ENCODE measurements at regions not wholly inside any gene's neighbourhood (a gene's known extent, or its start where the extent isn't known, plus 50 kb on each side); places are given as distances from the start of the nearest gene placed in this dataset.
"Not testable (repeated sequence)": the region's sequence is repeated elsewhere in the genome, so short reads cannot be mapped to it uniquely, and the experiment has no call there.

DNA sequence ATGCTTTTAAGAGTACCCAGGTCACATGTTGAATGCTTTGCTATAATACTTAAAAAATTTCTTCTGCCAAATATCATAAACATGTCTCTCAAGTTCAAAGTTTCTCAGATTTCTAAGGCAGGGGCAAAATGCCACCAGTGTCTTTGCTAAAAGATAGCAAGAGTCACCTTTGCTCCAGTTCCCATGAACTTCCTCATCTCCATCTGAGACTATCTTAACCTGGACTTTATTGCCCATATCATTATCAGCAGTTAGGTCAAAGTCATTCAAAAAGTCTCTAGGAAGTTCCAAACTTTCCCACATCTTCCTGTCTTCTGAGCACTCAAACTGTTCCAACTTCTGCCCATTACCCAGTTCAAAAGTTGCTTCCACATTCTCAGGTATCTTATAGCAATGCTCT, 307.6 kb upstream of the TNC start:
- Mint-ChIP-seq H3K9me3 (peaks cover 12% of the 10 kb centered on the region), H3K27ac (no peak overlapping the region), H3K27me3 (no peaks in the 10 kb centered on the region), H3K36me3 (no peaks in the 10 kb centered on the region), H3K4me1 (no peaks in the 10 kb centered on the region), H3K4me3 (no peak overlapping the region)
- no peak for DNase-seq

- Mint-ChIP-seq H3K4me3 (no peak overlapping the region), H3K9me3 (no peaks in the 10 kb centered on the region), H3K36me3 (no peaks in the 10 kb centered on the region), H3K27ac (no peak overlapping the region), H3K27me3 (peaks cover 3% of the 10 kb centered on the region), H3K4me1 (no peaks in the 10 kb centered on the region)
- DNase-seq = no peak
Observed at GRCh38 chr9:115437418-115437817, 319.5 kb upstream of the TNC start.

DNA sequence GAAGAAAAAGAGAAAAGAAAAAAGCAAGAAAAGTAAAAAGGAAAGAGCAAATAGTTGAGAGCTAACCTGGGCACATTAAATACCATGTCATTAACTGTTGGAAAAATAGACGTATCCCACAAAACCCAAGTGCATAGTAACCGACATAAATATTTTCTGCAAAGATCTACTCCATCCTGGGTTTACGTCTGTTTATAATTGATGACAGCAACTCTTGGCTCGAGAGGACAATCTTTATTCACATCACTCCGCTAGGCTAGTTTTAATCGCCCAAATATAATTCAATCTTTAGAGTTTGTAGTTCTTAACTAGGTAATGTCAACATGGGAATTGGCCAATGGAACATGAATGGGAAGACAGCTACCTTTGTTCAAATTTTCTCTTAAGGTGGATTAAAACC, 321.7 kb upstream of the TNC start:
- Mint-ChIP-seq H3K4me3 (no peak overlapping the region), H3K36me3 (no peaks in the 10 kb centered on the region), H3K27ac (no peak overlapping the region), H3K4me1 (no peaks in the 10 kb centered on the region), H3K9me3 (no peaks in the 10 kb centered on the region), H3K27me3 (peaks cover 7% of the 10 kb centered on the region)
- no peak for DNase-seq

- no peak overlapping the region for H3K4me3 Mint-ChIP-seq
- H3K36me3 Mint-ChIP-seq = no peaks in the 10 kb centered on the region
Observed at GRCh38 chr9:115442054-115442453, 324.1 kb upstream of the TNC start.

GRCh38 chr9:115443890-115444289, 325.9 kb upstream of the TNC start:
- no peak overlapping the region for H3K27ac Mint-ChIP-seq
- no peaks in the 10 kb centered on the region for H3K9me3 Mint-ChIP-seq
- H3K4me1 Mint-ChIP-seq = no peaks in the 10 kb centered on the region
- peaks cover 10% of the 10 kb centered on the region for H3K27me3 Mint-ChIP-seq
- no peak overlapping the region for H3K4me3 Mint-ChIP-seq
- no peaks in the 10 kb centered on the region for H3K36me3 Mint-ChIP-seq
- DNase-seq = no peak

More at GRCh38 chr9:115442054-115442453, 324.1 kb upstream of the TNC start:
- H3K27ac Mint-ChIP-seq = no peak overlapping the region
- no peaks in the 10 kb centered on the region for H3K9me3 Mint-ChIP-seq
- H3K27me3 Mint-ChIP-seq = peaks cover 10% of the 10 kb centered on the region
- no peak for DNase-seq
- H3K4me1 Mint-ChIP-seq = no peaks in the 10 kb centered on the region

- Mint-ChIP-seq H3K4me1 (no peaks in the 10 kb centered on the region), H3K27ac (no peak overlapping the region), H3K27me3 (peaks cover 16% of the 10 kb centered on the region), H3K4me3 (no peak overlapping the region), H3K36me3 (no peaks in the 10 kb centered on the region), H3K9me3 (no peaks in the 10 kb centered on the region)
- no peak for DNase-seq
Observed at GRCh38 chr9:115444959-115445358, 327.0 kb upstream of the TNC start.

DNA sequence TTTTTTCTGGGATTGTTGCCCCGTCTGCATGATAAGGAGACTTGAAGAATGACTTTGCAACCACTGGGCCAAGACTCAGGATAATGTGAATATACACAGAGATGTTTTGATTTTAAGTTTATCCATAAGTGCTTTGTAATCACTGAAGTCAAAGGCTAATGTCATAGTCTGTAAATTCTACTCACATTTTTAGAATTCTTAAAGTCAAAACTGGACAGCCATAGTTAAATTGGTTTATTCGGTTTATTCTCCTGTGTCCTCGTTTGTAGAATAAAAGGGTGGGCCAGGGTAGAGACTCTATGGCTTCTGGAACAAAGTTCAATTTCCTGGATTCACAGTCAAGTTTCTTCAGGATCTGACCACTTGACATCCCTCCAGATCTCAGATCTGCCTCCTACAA, 327.7 kb upstream of the TNC start:
- H3K9me3 Mint-ChIP-seq = no peaks in the 10 kb centered on the region
- no peak overlapping the region for H3K27ac Mint-ChIP-seq
- H3K4me1 Mint-ChIP-seq = no peaks in the 10 kb centered on the region
- H3K36me3 Mint-ChIP-seq = no peaks in the 10 kb centered on the region
- H3K27me3 Mint-ChIP-seq = peaks cover 16% of the 10 kb centered on the region
- no peak for DNase-seq
- H3K4me3 Mint-ChIP-seq = no peak overlapping the region

DNA sequence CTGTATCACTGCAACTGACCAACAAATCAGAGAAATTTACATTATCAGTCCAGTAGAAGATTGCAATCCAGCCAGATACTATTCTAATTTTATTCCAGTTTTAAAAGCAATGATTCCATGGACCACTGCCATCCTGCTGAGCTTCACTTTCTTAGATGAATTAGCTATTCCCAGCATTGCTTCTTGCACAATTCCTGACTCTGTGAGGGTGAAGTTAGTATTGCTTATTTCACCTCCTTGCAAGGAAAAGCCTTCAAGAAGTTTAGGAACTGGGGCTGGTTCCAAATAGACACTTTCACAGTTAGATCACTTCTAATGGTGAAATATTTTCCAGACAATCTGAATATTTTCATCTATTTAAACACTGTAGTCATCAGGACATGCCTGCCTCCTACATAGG, 338.6 kb upstream of the TNC start:
- Mint-ChIP-seq H3K9me3 (no peaks in the 10 kb centered on the region), H3K27ac (no peak overlapping the region), H3K4me3 (no peak overlapping the region), H3K27me3 (peaks cover 16% of the 10 kb centered on the region), H3K4me1 (no peaks in the 10 kb centered on the region), H3K36me3 (no peaks in the 10 kb centered on the region)
- no peak for DNase-seq

DNA sequence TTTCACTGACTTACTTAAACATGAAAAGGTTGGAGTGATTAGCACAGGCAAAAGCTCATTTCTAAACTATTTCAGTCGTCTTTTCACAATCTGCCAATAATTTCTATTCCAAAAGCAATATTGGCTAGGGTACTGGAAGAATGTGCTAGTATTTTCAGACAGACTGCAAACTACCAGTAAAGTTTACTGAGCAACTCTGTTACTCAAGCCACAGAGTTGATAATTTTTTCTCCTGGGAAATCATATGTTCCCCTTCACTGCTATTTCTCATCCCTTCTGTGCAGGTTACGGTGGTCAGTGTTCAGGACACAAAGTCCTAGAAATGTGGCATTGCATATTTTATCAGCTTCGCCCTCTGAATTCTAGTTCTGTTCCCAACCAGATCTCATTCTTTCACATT, 343.3 kb upstream of the TNC start:
- Mint-ChIP-seq H3K27ac (no peak overlapping the region), H3K9me3 (no peaks in the 10 kb centered on the region), H3K27me3 (peaks cover 20% of the 10 kb centered on the region), H3K4me1 (no peaks in the 10 kb centered on the region), H3K36me3 (no peaks in the 10 kb centered on the region), H3K4me3 (no peak overlapping the region)
- no peak for DNase-seq

DNA sequence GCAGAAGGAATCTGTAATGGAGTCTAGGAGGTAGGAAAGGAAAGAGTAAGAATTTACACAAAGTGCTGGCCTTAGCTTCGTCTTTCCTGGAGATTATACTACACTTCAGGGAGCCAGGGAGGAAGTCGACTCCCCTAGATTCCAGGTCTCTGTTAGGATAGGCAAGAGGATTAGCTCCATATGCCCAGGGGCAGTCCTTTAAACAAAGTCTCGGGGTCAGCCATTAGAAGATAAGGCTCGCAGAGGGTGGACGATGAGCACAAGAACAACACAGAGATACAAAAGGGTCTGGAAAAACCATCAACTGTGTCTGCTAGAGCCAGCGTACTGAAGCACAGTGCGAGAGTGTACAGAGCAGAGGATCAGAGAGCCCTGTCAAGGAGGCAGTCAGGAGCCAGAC, 344.7 kb upstream of the TNC start:
- Mint-ChIP-seq H3K27me3 (peaks cover 14% of the 10 kb centered on the region), H3K4me1 (no peaks in the 10 kb centered on the region), H3K36me3 (no peaks in the 10 kb centered on the region), H3K4me3 (no peak overlapping the region), H3K27ac (no peak overlapping the region), H3K9me3 (no peaks in the 10 kb centered on the region)
- no peak for DNase-seq

GRCh38 chr9:115466756-115467155, 348.8 kb upstream of the TNC start:
- Mint-ChIP-seq H3K9me3 (no peaks in the 10 kb centered on the region), H3K36me3 (no peaks in the 10 kb centered on the region), H3K27me3 (peaks cover 10% of the 10 kb centered on the region), H3K27ac (no peak overlapping the region), H3K4me1 (no peaks in the 10 kb centered on the region), H3K4me3 (no peak overlapping the region)
- DNase-seq = no peak

DNA sequence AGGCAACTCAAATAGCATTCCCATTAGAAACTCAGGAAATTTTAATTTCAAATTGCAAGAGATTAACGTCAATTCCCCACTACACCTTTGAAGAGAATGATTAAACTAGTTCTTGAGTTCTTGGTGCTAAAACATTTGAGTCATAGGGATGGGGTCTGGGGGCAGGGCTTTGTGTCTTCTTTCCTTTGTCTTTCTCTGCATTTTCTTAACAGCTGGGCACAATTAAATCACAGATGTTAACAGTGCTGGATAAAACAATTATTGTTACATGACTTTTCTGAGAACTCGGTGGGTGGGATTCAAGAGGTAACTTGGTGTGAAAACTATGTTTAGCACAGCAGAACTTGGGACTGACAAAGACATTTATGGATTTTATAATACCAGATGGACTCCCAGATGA, 351.9 kb upstream of the TNC start:
- DNase-seq = no peak
- peaks cover 2% of the 10 kb centered on the region for H3K27me3 Mint-ChIP-seq
- no peak overlapping the region for H3K4me3 Mint-ChIP-seq
- no peaks in the 10 kb centered on the region for H3K36me3 Mint-ChIP-seq
- H3K27ac Mint-ChIP-seq = no peak overlapping the region
- H3K4me1 Mint-ChIP-seq = no peaks in the 10 kb centered on the region
- no peaks in the 10 kb centered on the region for H3K9me3 Mint-ChIP-seq

DNA sequence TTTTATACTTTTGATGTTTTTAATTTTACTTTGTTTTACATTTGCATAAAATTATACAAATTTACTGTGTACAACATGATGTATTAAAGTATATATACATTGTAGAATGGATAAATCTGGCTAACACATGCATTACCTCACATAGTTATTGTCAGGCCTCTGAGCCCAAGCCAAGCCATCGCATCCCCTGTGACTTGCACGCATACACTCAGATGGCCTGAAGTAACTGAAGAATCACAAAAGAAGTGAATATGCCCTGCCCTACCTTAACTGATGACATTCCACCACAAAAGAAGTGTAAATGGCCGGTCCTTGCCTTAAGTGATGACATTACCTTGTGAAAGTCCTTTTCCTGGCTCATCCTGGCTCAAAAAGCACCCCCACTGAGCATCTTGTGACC, 355.1 kb upstream of the TNC start:
- H3K9me3 Mint-ChIP-seq, H3K27me3 Mint-ChIP-seq, H3K36me3 Mint-ChIP-seq, H3K4me1 Mint-ChIP-seq, H3K4me3 Mint-ChIP-seq, H3K27ac Mint-ChIP-seq, DNase-seq: not testable (repeated sequence)

DNA sequence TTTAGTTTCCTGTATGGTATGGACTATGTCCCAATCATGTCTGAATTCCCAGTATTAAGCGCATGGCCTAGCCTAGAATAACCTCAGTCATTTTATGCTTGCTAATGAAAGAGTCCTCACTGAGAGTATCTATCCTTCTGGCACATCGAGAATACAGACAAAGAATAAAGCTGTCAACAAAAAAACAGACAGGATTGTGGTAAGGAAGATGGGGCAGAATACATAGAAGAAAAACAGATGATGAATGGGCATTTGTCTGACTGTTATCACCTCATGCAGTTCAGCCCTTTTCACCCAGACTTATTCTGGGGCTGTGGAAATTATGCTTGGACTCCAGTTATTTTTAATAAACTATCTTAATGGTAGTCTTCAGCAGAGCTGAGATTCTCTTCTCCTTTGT, 363.8 kb upstream of the TNC start:
- Mint-ChIP-seq H3K4me3 (no peak overlapping the region), H3K27me3 (peaks cover 9% of the 10 kb centered on the region), H3K36me3 (no peaks in the 10 kb centered on the region), H3K9me3 (no peaks in the 10 kb centered on the region), H3K4me1 (no peaks in the 10 kb centered on the region), H3K27ac (no peak overlapping the region)
- no peak for DNase-seq

DNA sequence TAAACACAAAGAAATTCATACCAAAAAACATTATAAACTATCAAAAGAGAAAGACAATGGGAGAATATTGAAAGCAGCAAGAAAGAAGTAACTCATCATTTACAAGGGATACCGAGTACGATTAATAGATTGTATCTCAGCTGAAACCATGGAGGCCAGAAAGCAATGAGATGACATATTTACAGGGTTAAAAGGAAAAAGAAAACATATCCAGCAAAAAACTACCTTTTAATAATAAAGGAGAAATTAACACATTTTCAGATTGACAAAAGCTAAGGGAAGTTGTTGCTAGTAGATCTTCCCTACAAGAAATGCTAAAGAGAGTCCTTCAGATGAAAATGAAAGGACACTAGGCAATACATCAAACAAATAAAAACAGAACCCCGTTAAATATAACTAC, 364.8 kb upstream of the TNC start:
- Mint-ChIP-seq H3K36me3 (no peaks in the 10 kb centered on the region), H3K4me1 (no peaks in the 10 kb centered on the region), H3K27ac (no peak overlapping the region), H3K9me3 (no peaks in the 10 kb centered on the region), H3K4me3 (no peak overlapping the region), H3K27me3 (peaks cover 9% of the 10 kb centered on the region)
- DNase-seq = no peak

DNA sequence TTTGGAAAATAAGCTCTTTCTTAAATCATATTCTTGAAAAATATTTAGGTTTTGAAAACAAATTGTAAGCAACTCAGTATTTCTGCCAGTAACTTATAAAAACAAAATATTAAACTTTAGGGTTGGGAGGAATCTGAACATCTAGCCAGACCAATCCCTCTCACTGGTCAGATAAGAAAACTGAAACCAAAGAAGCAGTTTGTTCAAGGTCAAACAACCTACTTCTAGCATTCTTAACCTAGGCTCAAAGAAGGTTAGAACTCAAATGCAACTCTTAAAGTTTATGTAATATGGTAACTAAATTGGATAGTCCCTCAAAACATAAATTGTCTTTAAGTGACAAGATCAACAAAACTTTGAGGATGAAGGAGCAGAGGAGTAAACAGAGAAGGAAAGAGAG, 374.9 kb upstream of the TNC start:
- H3K4me3 Mint-ChIP-seq = no peak overlapping the region
- DNase-seq = no peak
- no peak overlapping the region for H3K27ac Mint-ChIP-seq
- no peaks in the 10 kb centered on the region for H3K4me1 Mint-ChIP-seq
- H3K27me3 Mint-ChIP-seq = peaks cover 13% of the 10 kb centered on the region
- no peaks in the 10 kb centered on the region for H3K9me3 Mint-ChIP-seq
- no peaks in the 10 kb centered on the region for H3K36me3 Mint-ChIP-seq

- no peak for DNase-seq
- H3K9me3 Mint-ChIP-seq = no peaks in the 10 kb centered on the region
- H3K27me3 Mint-ChIP-seq = peaks cover 18% of the 10 kb centered on the region
- no peak overlapping the region for H3K27ac Mint-ChIP-seq
- no peaks in the 10 kb centered on the region for H3K36me3 Mint-ChIP-seq
- no peak overlapping the region for H3K4me3 Mint-ChIP-seq
- H3K4me1 Mint-ChIP-seq = no peaks in the 10 kb centered on the region
Observed at GRCh38 chr9:115494393-115494792, 376.4 kb upstream of the TNC start.
